Astrocyte of the cerebellum (primary cell): ENCODE measurements at regions not wholly inside any gene's neighbourhood (a gene's known extent, or its start where the extent isn't known, plus 50 kb on each side); places are given as distances from the start of the nearest gene placed in this dataset.

ENCODE experiments used
- DNase-seq: peaks from one replicate; pipeline ENCODE4 v3.0.0-alpha.2; 2011; ENCODE audit warnings: low read depth
- H3K4me3 ChIP-seq: 2 replicates; pipeline ENCODE4 v1.5.1; 2011; ENCODE audit warnings: mild to moderate bottlenecking, low read depth, low read length, moderate library complexity
- in situ Hi-C: cut with HindIII; loops from 2 replicates; pipeline ENCODE4 v1.10.0; 2017; ENCODE audit warnings: low sequenced_read_pairs
- TF ChIP-seq, protein P1 (sequence below): IDR thresholded peaks from 2 replicates; pipeline ENCODE4 v1.5.1; 2012; ENCODE audit warnings: low read length, low read depth, moderate library complexity, mild to moderate bottlenecking; ENCODE audit errors: missing control alignments

DNA sequence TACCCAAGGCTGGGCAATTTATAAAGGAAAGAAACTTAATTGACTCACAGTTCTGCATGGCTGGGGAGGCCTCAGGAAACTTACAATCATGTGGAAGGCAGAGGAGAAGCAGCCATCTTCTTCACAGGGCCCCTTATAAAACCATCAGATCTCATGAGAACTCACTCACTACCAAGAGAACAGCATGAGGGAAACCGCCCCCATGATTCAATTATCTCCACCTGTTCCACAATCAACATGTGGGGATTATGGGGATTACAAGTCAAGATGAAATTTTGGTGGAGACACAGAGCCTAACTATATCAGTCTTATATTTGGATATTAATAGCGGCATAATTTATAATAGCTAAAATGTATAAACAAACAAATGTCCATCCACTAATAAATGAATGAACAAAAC is 1123.7 kb upstream of the NCAM2 start:
- in situ Hi-C loops = no loop called here
- TF ChIP-seq, protein P1, sequence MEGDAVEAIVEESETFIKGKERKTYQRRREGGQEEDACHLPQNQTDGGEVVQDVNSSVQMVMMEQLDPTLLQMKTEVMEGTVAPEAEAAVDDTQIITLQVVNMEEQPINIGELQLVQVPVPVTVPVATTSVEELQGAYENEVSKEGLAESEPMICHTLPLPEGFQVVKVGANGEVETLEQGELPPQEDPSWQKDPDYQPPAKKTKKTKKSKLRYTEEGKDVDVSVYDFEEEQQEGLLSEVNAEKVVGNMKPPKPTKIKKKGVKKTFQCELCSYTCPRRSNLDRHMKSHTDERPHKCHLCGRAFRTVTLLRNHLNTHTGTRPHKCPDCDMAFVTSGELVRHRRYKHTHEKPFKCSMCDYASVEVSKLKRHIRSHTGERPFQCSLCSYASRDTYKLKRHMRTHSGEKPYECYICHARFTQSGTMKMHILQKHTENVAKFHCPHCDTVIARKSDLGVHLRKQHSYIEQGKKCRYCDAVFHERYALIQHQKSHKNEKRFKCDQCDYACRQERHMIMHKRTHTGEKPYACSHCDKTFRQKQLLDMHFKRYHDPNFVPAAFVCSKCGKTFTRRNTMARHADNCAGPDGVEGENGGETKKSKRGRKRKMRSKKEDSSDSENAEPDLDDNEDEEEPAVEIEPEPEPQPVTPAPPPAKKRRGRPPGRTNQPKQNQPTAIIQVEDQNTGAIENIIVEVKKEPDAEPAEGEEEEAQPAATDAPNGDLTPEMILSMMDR = no peak
- DNase-seq = no peak
- H3K4me3 ChIP-seq = no peak overlapping the region

DNA sequence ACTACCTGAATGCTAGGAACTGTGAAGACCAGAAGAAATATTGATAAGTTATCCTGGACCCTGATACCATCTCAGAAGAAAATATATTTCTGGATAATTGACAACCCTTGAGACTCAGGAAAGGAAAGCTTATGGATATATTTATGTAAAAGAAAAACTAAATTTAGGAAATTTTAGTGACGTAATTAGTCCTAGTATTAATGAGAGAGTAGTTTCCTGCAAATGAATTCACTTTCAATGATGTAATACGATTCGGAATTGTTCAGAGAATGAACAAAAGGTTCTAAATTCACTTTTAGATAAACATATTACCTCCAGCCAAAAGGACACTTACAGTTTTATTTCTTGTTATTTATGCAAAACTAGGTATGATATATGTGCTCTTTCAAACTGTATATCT is 1120.1 kb upstream of the NCAM2 start:
- H3K4me3 ChIP-seq = no peak overlapping the region
- TF ChIP-seq, protein P1 = no peak
- in situ Hi-C loops = no loop called here
- no peak for DNase-seq

DNA sequence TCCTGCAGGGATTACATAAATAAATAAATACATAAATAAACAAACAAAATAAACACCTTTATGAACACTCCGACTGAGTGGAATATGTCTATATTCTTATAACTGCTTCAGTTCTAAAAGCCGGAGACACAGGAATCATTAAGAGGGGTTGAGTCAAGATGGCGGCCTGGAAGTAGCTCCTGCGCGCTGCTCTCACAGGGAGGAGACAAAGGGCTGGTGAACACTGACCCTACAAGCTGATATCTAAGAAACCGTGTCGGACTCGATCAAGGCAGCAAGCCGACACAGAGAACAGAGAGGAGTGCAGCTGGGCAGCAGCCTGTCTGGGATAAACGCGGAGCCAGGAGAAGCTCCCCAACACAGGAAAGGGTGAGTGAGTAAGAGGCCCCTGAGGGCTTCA is 1098.6 kb upstream of the NCAM2 start:
- no peak for DNase-seq
- TF ChIP-seq, protein P1 = no peak
- no peak overlapping the region for H3K4me3 ChIP-seq
- in situ Hi-C loops = no loop called here

DNA sequence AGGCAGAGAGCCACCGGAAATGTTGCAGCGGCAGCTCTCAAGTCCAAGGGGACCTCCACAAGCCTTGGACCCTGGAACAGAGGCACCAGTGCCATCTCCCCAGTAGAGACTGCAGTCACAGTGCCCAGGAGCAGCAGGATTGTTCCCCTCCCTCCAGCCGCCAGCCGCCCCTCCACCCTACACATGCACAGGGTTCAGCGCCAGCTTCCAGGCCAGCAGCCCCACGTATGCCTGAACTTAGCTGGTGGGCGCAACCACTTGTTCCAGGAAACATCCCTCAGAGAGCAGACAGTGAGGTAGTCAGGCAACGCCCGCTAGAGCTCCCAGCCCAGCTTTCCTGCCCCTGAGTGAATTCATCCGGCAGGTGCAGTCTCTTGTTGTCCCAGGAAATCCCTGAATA is 1098.1 kb upstream of the NCAM2 start:
- TF ChIP-seq, protein P1 = no peak
- in situ Hi-C loops = no loop called here
- DNase-seq = no peak
- H3K4me3 ChIP-seq = no peak overlapping the region

DNA sequence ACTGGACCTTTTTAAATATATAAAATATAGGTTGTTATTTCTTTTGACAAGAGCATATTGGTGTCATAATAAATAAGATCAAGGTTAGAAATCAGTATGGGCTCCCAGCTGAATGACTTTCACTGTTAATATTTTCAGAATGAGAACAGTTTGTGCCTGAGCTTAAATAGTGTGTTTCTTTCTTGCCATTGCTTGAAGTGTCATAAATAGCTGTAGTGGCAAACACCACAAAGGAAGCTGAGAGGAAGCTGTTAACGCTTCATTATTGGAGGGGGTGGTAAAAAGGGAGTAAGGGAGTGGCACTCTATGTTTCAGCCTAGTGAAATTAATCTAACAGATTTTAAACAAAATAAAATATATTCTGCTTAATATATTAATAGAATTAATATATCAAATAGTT is 1089.8 kb upstream of the NCAM2 start:
- TF ChIP-seq, protein P1 = no peak
- in situ Hi-C loops = no loop called here
- DNase-seq = no peak

DNA sequence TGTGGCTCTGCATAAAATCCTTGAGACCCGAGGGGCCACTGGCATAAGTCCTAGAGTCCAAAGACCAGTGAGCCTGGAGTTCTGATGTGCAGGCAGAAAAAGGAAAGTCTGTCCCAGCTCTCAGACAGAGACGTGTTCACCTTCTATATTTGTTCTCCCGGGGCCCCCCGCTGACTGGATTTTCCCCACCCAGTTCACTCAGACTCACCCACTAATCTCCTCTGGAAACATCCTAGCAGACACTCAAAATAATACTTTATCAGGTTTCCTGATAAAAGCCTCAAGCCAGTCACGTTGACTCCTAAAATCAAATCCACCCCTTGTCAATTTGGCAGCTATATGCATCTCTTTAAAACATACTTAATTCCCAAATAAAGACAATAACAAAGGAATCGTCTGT is 1084.2 kb upstream of the NCAM2 start:
- TF ChIP-seq, protein P1 = no peak

More for the DNA sequence above, 1089.8 kb upstream of the NCAM2 start:
- no peak overlapping the region for H3K4me3 ChIP-seq

DNA sequence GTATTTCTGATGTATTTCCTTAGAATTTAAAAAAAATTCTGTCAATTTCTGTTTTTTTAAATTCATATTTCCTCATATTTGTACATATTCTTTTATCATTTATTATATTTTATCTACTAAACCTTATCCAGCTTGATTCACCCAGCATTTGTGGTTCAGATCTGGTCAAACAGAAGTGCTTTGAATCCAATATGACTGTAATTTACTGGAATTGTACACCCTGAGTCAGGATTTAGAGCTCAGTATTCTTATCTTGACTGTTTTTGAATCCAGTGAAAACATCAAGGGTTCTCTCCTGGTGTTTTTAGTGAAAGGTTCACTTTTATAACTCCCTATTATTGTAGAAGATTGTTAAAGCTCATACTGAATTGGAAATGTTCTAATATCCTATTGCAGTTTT is 1077.0 kb upstream of the NCAM2 start:
- DNase-seq = no peak
- no peak overlapping the region for H3K4me3 ChIP-seq
- in situ Hi-C loops = no loop called here
- TF ChIP-seq, protein P1 = no peak

More for the DNA sequence above, 1084.2 kb upstream of the NCAM2 start:
- in situ Hi-C loops = no loop called here
- H3K4me3 ChIP-seq = no peak overlapping the region
- no peak for DNase-seq
